Activated CD8-positive, alpha-beta T cell treated with anti-CD3 and anti-CD28 coated beads for 36 hours (primary cell): ENCODE measurements at regions not wholly inside any gene's neighbourhood (a gene's known extent, or its start where the extent isn't known, plus 50 kb on each side); places are given as distances from the start of the nearest gene placed in this dataset.

Experiments
- ATAC-seq: fragments of 200-7000 bp; cut with Tn5 transposase; one replicate; pipeline ENCODE4 v1.10.0; 2021; ENCODE audit warnings: mild to moderate bottlenecking, moderate library complexity
- CTCF ChIA-PET: fragments of 350-600 bp; sonication (Branson Sonifier 250); formaldehyde crosslinking; loops from one replicate; lab custom pipeline; 2021; ENCODE audit warnings: antibody characterized with exemption; lab: Charles Lee
- POLR2A ChIA-PET: fragments of 350-600 bp; sonication (Branson Sonifier 250); formaldehyde crosslinking; loops from one replicate; lab custom pipeline; 2021; ENCODE audit warnings: antibody characterized with exemption; lab: Charles Lee
- DNase-seq: peaks from one replicate; pipeline ENCODE4 v3.0.0-alpha.2; 2020
- H3K27ac Mint-ChIP-seq: one replicate; pipeline ENCODE4 v1.8.0; 2021; ENCODE audit warnings: mild to moderate bottlenecking, mixed read lengths
- H3K27me3 Mint-ChIP-seq: one replicate; pipeline ENCODE4 v1.8.0; 2021; ENCODE audit warnings: mixed read lengths
- H3K36me3 Mint-ChIP-seq: one replicate; pipeline ENCODE4 v1.8.0; 2021; ENCODE audit warnings: low read depth, mixed read lengths
- H3K4me1 Mint-ChIP-seq: one replicate; pipeline ENCODE4 v1.8.0; 2021; ENCODE audit warnings: low read depth, mixed read lengths
- H3K4me3 Mint-ChIP-seq: one replicate; pipeline ENCODE4 v1.8.0; 2021; ENCODE audit warnings: mild to moderate bottlenecking, moderate library complexity, mixed read lengths
- H3K9me3 Mint-ChIP-seq: one replicate; pipeline ENCODE4 v1.8.0; 2021; ENCODE audit warnings: mixed read lengths
- intact Hi-C: fragments of 100-400 bp; cut with micrococcal nuclease; formaldehyde crosslinking; loops from one replicate; pipeline ENCODE4 v1.10.0; 2022
- TF ChIP-seq, protein P1 (sequence below): fragments of 200-600 bp; IDR thresholded peaks from one replicate; pipeline ENCODE4 v1.8.0; 2022; ENCODE audit warnings: antibody characterized with exemption, mild to moderate bottlenecking

DNA sequence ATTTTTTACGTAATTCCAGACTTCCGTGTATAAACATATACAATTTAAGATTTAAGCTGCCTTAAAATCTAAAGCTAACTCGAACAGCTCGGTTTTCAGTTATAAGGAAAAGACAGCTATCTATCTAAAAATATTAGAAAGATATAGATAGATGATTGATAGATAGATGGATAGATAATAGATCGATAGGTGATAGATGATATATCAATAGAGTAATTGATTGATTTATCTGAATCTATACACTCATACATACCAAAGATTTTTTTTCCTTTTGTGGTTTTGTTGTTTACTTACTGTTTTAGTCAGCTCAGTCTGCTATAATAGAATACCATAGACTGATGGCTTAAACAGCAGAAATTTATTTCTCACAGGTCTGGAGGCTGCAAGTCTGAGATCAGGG is 278.5 kb upstream of the PLD5 start:
- ATAC-seq, result no peak
- ChIA-PET CTCF (no interaction called here), POLR2A (no interaction called here)
- H3K9me3 Mint-ChIP-seq, result no peaks in the 10 kb centered on the region
- no peak for DNase-seq
- no peaks in the 10 kb centered on the region for H3K27me3 Mint-ChIP-seq
- TF ChIP-seq, protein P1, sequence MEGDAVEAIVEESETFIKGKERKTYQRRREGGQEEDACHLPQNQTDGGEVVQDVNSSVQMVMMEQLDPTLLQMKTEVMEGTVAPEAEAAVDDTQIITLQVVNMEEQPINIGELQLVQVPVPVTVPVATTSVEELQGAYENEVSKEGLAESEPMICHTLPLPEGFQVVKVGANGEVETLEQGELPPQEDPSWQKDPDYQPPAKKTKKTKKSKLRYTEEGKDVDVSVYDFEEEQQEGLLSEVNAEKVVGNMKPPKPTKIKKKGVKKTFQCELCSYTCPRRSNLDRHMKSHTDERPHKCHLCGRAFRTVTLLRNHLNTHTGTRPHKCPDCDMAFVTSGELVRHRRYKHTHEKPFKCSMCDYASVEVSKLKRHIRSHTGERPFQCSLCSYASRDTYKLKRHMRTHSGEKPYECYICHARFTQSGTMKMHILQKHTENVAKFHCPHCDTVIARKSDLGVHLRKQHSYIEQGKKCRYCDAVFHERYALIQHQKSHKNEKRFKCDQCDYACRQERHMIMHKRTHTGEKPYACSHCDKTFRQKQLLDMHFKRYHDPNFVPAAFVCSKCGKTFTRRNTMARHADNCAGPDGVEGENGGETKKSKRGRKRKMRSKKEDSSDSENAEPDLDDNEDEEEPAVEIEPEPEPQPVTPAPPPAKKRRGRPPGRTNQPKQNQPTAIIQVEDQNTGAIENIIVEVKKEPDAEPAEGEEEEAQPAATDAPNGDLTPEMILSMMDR, result no peak
- no peak overlapping the region for H3K4me3 Mint-ChIP-seq
- no peaks in the 10 kb centered on the region for H3K36me3 Mint-ChIP-seq
- no peak overlapping the region for H3K27ac Mint-ChIP-seq
- intact Hi-C loops, result no loop called here
- H3K4me1 Mint-ChIP-seq, result no peaks in the 10 kb centered on the region

DNA sequence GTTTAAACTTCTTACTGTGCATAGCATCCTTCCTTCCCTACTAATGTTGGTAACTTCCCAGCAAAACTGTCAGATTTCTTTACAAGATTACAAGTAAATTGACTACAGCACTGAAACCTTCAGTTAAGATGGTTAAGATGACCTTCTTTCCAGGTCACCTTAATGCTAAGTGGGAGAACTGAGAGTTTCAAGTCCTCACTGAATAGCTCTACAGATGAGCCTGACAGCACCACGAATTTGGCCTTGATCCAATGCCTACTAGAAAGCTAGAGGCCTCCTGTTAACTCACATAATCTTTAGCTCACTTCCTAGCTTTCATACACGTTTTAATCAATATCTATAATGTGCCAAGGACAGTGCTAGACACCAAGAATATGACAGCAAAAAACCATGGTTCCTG is 276.0 kb upstream of the PLD5 start:
- Mint-ChIP-seq H3K27ac (no peak overlapping the region), H3K27me3 (peaks cover 3% of the 10 kb centered on the region), H3K9me3 (no peaks in the 10 kb centered on the region), H3K4me1 (no peaks in the 10 kb centered on the region), H3K36me3 (no peaks in the 10 kb centered on the region), H3K4me3 (no peak overlapping the region)
- TF ChIP-seq, protein P1, result no peak
- CTCF ChIA-PET, result no interaction called here
- intact Hi-C loops, result no loop called here
- POLR2A ChIA-PET, result no interaction called here
- no peak for ATAC-seq
- DNase-seq, result no peak

DNA sequence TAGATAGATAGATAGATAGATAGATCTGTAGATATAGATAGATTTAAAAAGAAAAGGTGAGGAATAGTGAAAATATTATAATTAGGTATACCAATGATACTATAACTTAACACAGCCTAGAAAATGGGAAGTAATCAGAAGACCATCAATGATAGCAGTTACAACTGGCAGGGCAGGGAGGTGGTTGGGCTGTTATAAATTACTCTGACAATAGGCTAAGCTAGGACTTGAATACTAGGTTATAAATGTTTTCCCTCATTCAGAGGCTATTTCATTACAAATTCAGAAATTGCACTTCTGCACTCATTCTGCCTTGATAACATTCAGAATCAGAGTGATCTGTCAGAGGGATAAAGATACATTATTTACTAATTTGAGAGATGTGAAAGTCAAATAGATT is 273.4 kb upstream of the PLD5 start:
- TF ChIP-seq, protein P1, result no peak
- ATAC-seq (no peak), DNase-seq (no peak)
- Mint-ChIP-seq H3K4me1 (no peaks in the 10 kb centered on the region), H3K36me3 (no peaks in the 10 kb centered on the region), H3K4me3 (no peak overlapping the region), H3K27ac (no peak overlapping the region), H3K27me3 (peaks cover 3% of the 10 kb centered on the region), H3K9me3 (no peaks in the 10 kb centered on the region)
- intact Hi-C loops, result no loop called here
- ChIA-PET CTCF (no interaction called here), POLR2A (interaction anchor here (0.7 kb wide), 1 partner anchor 24 kb away, joined by 5 read pairs; no protein-coding TSS in a partner anchor)

DNA sequence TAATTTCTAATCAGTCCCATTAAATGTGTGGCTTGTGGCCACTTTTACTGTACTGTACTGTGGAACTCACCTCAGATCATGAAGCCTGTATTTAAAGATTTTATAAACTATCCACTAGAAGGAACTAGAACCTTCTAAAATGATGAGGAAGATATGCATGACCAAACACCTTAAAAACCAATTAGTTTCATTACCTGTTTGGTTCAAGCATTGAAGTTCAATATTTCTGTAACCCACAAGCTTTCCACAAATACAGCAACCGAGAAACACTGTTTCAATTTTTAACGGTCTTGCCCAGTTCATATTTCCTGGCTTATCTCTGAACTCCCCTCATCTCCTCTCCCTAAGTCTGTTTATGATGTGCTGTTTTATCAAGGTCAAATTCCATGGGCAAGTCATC is 264.3 kb upstream of the PLD5 start:
- ChIA-PET CTCF (no interaction called here), POLR2A (no interaction called here)
- no peaks in the 10 kb centered on the region for H3K4me1 Mint-ChIP-seq
- intact Hi-C loops, result no loop called here
- TF ChIP-seq, protein P1, result no peak
- no peaks in the 10 kb centered on the region for H3K36me3 Mint-ChIP-seq
- H3K9me3 Mint-ChIP-seq, result peaks cover 4% of the 10 kb centered on the region
- no peak overlapping the region for H3K27ac Mint-ChIP-seq
- no peak overlapping the region for H3K4me3 Mint-ChIP-seq
- H3K27me3 Mint-ChIP-seq, result peaks cover 8% of the 10 kb centered on the region
- ATAC-seq (no peak), DNase-seq (no peak)

DNA sequence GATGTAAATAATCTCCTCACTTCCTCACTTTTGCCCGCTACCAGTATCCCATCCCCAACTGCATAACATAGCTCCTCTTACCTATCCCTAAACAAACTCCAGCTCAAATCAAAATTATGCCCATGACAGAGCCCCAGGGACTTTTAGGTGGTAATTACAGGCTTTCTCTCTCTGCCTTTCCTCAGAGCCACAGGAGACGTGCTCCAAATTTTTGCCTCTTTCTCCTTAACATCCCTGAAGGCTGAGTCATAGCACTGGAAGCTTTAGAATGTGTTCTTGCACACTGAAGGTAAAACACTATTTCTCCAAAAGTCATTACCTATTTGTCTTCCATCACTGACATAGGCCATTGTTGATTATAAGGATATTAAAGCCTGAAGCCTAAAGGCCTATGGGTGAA is 263.5 kb upstream of the PLD5 start:
- Mint-ChIP-seq H3K27ac (no peak overlapping the region), H3K36me3 (no peaks in the 10 kb centered on the region), H3K4me1 (no peaks in the 10 kb centered on the region), H3K27me3 (peaks cover 8% of the 10 kb centered on the region), H3K4me3 (no peak overlapping the region), H3K9me3 (peaks cover 4% of the 10 kb centered on the region)
- intact Hi-C loops, result no loop called here
- no peak for DNase-seq
- TF ChIP-seq, protein P1, result no peak
- POLR2A ChIA-PET, result no interaction called here
- CTCF ChIA-PET, result no interaction called here
- no peak for ATAC-seq
